ENCODE measurements at regions not wholly inside any gene's neighbourhood (a gene's known extent, or its start where the extent isn't known, plus 50 kb on each side); places are given as distances from the start of the nearest gene placed in this dataset.

- DNase-seq (ENCODE audit: low spot score): no peak
Measured at GRCh38 chr14:98120831-98121464, 1151.0 kb downstream of the BCL11B start.

- no peak for DNase-seq (ENCODE audit: low spot score)
Measured at GRCh38 chr14:98122527-98122926, 1149.5 kb downstream of the BCL11B start.

- no peak for DNase-seq (ENCODE audit: low spot score)
Measured at GRCh38 chr14:98130691-98131090, 1141.3 kb downstream of the BCL11B start.

- DNase-seq (ENCODE audit: low spot score): no peak
Measured at GRCh38 chr14:98131406-98131805, 1140.6 kb downstream of the BCL11B start.

- DNase-seq (ENCODE audit: low spot score): no peak
Measured at GRCh38 chr14:98133806-98134205, 1138.2 kb downstream of the BCL11B start.

- DNase-seq (ENCODE audit: low spot score): no peak
Measured at GRCh38 chr14:98136012-98136789, 1135.8 kb downstream of the BCL11B start.

- no peak for DNase-seq (ENCODE audit: low spot score)
Measured at GRCh38 chr14:98137131-98138025, 1134.6 kb downstream of the BCL11B start.

GRCh38 chr14:98138666-98139065, 1133.3 kb downstream of the BCL11B start:
- DNase-seq (ENCODE audit: low spot score): peak; percentile 6

GRCh38 chr14:98140862-98141530, 1131.0 kb downstream of the BCL11B start:
- DNase-seq (ENCODE audit: low spot score): no peak

GRCh38 chr14:98143566-98143965, 1128.4 kb downstream of the BCL11B start:
- DNase-seq (ENCODE audit: low spot score): no peak

GRCh38 chr14:98144964-98145363, 1127.0 kb downstream of the BCL11B start:
- DNase-seq (ENCODE audit: low spot score): no peak

- DNase-seq (ENCODE audit: low spot score): no peak
Measured at GRCh38 chr14:98146416-98146815, 1125.6 kb downstream of the BCL11B start.

GRCh38 chr14:98154254-98154653, 1117.7 kb downstream of the BCL11B start:
- no peak for DNase-seq (ENCODE audit: low spot score)

GRCh38 chr14:98156411-98156810, 1115.6 kb downstream of the BCL11B start:
- DNase-seq (ENCODE audit: low spot score): no peak

GRCh38 chr14:98160901-98161300, 1111.1 kb downstream of the BCL11B start:
- no peak for DNase-seq (ENCODE audit: low spot score)

GRCh38 chr14:98161356-98161755, 1110.6 kb downstream of the BCL11B start:
- no peak for DNase-seq (ENCODE audit: low spot score)

GRCh38 chr14:98162856-98163805, 1108.9 kb downstream of the BCL11B start:
- DNase-seq (ENCODE audit: low spot score): no peak

- no peak for DNase-seq (ENCODE audit: low spot score)
Measured at GRCh38 chr14:98163873-98164272, 1108.1 kb downstream of the BCL11B start.

- no peak for DNase-seq (ENCODE audit: low spot score)
Measured at GRCh38 chr14:98165976-98166375, 1106.0 kb downstream of the BCL11B start.

- no peak for DNase-seq (ENCODE audit: low spot score)
Measured at GRCh38 chr14:98167275-98167674, 1104.7 kb downstream of the BCL11B start.

GRCh38 chr14:98167705-98168104, 1104.3 kb downstream of the BCL11B start:
- DNase-seq (ENCODE audit: low spot score): no peak

Data from HuH-7 (cell line).